Mammary epithelial cell (primary cell): ENCODE measurements at regions not wholly inside any gene's neighbourhood (a gene's known extent, or its start where the extent isn't known, plus 50 kb on each side); places are given as distances from the start of the nearest gene placed in this dataset.

Experiments
- EZH2 ChIP-seq: IDR thresholded peaks from 2 replicates; pipeline ENCODE4 v1.6.1; 2012; ENCODE audit warnings: low read length, inconsistent platforms, borderline replicate concordance
- TF ChIP-seq, protein P1 (sequence below), 2 donors: IDR thresholded peaks in 1 of 2; conservative IDR thresholded peaks in 1 of 2; 2 replicates each; pipeline ENCODE4 v1.5.1; 2011 to 2012; ENCODE audit warnings: inconsistent platforms in 2 of 2, low read length in 2 of 2, mild to moderate bottlenecking in 2 of 2, control low read depth in 1 of 2, low read depth in 1 of 2; ENCODE audit not compliant: insufficient read depth in 1 of 2; ENCODE audit errors: extremely low read depth in 1 of 2

DNA sequence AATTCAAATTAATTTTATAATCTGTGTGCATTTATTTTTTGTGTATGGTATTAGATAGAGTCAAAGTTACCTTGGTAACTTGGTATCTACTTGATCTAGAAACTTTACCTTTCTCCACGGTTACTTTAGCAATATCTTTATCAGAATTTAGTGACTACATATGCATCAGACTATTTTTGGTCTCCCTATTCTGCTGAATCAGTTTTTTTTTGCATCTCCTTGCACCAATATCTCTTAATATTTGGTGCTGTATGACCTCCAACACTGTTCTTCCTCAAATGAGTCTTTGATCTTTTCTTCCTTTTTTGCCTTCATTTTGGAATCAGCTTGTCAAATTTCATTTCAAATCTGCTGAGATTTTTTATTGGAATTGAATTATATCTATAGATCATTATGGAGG lies 828.2 kb upstream of the FOXG1 start:
- TF ChIP-seq, protein P1, sequence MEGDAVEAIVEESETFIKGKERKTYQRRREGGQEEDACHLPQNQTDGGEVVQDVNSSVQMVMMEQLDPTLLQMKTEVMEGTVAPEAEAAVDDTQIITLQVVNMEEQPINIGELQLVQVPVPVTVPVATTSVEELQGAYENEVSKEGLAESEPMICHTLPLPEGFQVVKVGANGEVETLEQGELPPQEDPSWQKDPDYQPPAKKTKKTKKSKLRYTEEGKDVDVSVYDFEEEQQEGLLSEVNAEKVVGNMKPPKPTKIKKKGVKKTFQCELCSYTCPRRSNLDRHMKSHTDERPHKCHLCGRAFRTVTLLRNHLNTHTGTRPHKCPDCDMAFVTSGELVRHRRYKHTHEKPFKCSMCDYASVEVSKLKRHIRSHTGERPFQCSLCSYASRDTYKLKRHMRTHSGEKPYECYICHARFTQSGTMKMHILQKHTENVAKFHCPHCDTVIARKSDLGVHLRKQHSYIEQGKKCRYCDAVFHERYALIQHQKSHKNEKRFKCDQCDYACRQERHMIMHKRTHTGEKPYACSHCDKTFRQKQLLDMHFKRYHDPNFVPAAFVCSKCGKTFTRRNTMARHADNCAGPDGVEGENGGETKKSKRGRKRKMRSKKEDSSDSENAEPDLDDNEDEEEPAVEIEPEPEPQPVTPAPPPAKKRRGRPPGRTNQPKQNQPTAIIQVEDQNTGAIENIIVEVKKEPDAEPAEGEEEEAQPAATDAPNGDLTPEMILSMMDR (conservative IDR thresholded peaks at IDR 0.05 in 1 of 2, IDR thresholded peaks at IDR 0.05 in 1 of 2; ENCODE audit: extremely low read depth in 1 of 2, insufficient read depth in 1 of 2, low read depth in 1 of 2, low read length in 2 of 2), result no peak
- TF ChIP-seq EZH2, result no peak
